ENCODE measurements at regions not wholly inside any gene's neighbourhood (a gene's known extent, or its start where the extent isn't known, plus 50 kb on each side); places are given as distances from the start of the nearest gene placed in this dataset.

DNA sequence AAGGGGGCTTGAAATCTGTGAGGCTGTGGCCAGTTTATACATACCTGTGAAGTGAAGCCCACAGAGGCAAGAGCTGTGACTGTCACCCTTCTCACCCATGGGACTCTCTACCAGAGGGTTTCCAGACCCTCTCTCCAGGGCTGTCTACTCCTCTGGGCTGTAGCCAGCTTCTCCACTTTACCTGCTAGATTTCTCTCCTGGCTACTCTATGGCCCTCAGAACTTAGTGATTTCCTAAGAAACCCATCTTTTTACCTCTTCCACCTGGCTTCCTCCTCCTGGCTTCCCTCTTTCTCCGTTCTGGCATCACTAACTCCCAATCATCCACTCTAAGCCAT lies 78.0 kb downstream of the SEC61B start:
- DNase-seq = no peak
- WGBS, 2 donors = 0% methylated on average over 1 of the region's 1 CpG
- TF ChIP-seq, protein P1, sequence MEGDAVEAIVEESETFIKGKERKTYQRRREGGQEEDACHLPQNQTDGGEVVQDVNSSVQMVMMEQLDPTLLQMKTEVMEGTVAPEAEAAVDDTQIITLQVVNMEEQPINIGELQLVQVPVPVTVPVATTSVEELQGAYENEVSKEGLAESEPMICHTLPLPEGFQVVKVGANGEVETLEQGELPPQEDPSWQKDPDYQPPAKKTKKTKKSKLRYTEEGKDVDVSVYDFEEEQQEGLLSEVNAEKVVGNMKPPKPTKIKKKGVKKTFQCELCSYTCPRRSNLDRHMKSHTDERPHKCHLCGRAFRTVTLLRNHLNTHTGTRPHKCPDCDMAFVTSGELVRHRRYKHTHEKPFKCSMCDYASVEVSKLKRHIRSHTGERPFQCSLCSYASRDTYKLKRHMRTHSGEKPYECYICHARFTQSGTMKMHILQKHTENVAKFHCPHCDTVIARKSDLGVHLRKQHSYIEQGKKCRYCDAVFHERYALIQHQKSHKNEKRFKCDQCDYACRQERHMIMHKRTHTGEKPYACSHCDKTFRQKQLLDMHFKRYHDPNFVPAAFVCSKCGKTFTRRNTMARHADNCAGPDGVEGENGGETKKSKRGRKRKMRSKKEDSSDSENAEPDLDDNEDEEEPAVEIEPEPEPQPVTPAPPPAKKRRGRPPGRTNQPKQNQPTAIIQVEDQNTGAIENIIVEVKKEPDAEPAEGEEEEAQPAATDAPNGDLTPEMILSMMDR (IDR thresholded peaks at IDR 0.05) = no peak

GRCh38 chr9:99300603-99301002 lies 78.5 kb downstream of the SEC61B start:
- H3K9me3 ChIP-seq = no peaks in the 10 kb centered on the region
- H3K27ac ChIP-seq = no peak overlapping the region
- no peaks in the 10 kb centered on the region for H3K27me3 ChIP-seq
- intact Hi-C loops (cut with DNase I) = no loop called here
- H3K36me3 ChIP-seq = no peaks in the 10 kb centered on the region
- TF ChIP-seq POLR2A (IDR thresholded peaks at IDR 0.05) (no peak), POLR2AphosphoS5 (IDR thresholded peaks at IDR 0.05) (no peak), EP300 (IDR thresholded peaks at IDR 0.05) (no peak)
- TF ChIP-seq, protein P1 (IDR thresholded peaks at IDR 0.05) = no peak
- no peak overlapping the region for H3K4me3 ChIP-seq
- WGBS, 2 donors = 65 to 76% methylated on average over 3 of the region's 3 CpGs
- peaks cover 0 to 7% (median 0%) of the 10 kb centered on the region in 4 donors for H3K4me1 ChIP-seq
- DNase-seq = no peak

More for the DNA sequence above, 78.0 kb downstream of the SEC61B start:
- H3K27ac ChIP-seq = no peak overlapping the region
- no peaks in the 10 kb centered on the region for H3K27me3 ChIP-seq
- no peaks in the 10 kb centered on the region for H3K36me3 ChIP-seq
- no peak overlapping the region for H3K4me3 ChIP-seq
- H3K9me3 ChIP-seq = no peaks in the 10 kb centered on the region
- intact Hi-C loops (cut with DNase I) = no loop called here
- H3K4me1 ChIP-seq = peaks cover 0 to 7% (median 0%) of the 10 kb centered on the region in 4 donors

DNA sequence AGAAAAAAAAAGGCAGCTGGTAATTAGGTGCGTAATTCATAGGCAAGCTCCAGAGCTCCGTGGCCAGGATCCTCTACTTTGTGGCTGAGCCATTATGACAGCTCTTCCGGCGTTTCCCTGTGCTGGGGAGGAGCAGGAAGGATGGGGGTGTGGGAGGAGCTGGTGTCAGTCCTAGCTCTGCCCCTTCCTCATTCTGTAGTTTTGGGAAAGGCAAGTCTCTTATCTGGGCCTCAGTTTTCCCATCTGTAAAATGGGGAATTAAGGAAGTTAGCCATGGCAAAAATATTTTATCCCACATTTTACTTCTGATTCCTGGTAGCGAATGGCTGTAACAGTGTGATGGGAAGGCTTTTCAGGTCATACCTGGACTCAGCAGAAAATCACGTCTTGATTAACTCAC lies 81.1 kb downstream of the SEC61B start:
- H3K27ac ChIP-seq = no peak overlapping the region
- intact Hi-C loops (cut with DNase I) = no loop called here
- TF ChIP-seq, protein P1 (IDR thresholded peaks at IDR 0.05) = no peak
- TF ChIP-seq POLR2AphosphoS5 (IDR thresholded peaks at IDR 0.05) (no peak), POLR2A (IDR thresholded peaks at IDR 0.05) (no peak), EP300 (IDR thresholded peaks at IDR 0.05) (no peak)
- no peaks in the 10 kb centered on the region for H3K27me3 ChIP-seq
- no peak for DNase-seq
- no peak overlapping the region for H3K4me3 ChIP-seq
- H3K4me1 ChIP-seq = no peaks in the 10 kb centered on the region
- WGBS, 2 donors = 68 to 77% methylated on average over 6 of the region's 6 CpGs
- no peaks in the 10 kb centered on the region for H3K36me3 ChIP-seq
- no peaks in the 10 kb centered on the region for H3K9me3 ChIP-seq

DNA sequence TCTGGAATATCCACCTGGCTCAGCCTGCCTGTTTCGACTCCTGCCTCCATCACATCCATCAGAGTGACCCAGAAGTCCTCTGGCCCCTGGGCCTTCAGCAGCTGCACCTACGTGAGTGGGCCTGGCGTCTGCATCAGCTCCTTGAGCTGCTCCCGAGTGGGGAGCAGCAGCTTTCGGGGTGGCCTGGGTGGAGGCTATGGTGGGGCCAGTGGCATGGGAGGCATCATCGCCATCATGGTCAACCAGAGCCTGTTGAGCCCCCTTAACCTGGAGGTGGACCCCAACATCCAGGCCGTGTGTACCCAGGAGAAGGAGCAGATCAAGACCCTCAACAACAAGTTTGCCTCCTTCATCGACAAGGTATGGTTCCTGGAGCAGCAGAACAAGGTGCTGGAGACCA lies 83.0 kb downstream of the SEC61B start:
- WGBS, 2 donors = 87 to 91% methylated on average over 8 of the region's 8 CpGs
- DNase-seq = no peak

More for the DNA sequence above, 83.0 kb downstream of the SEC61B start:
- Histone ChIP-seq H3K9me3 (no peaks in the 10 kb centered on the region), H3K27me3 (no peaks in the 10 kb centered on the region), H3K4me3 (no peak overlapping the region), H3K27ac (no peak overlapping the region), H3K4me1 (no peaks in the 10 kb centered on the region), H3K36me3 (no peaks in the 10 kb centered on the region)
- intact Hi-C loops (cut with DNase I) = no loop called here
- no peak for TF ChIP-seq EP300 (IDR thresholded peaks at IDR 0.05)
- TF ChIP-seq POLR2A (IDR thresholded peaks at IDR 0.05) = no peak
- TF ChIP-seq POLR2AphosphoS5 (IDR thresholded peaks at IDR 0.05) = no peak
- TF ChIP-seq, protein P1 (IDR thresholded peaks at IDR 0.05) = no peak
